ENCODE measurements at regions not wholly inside any gene's neighbourhood (a gene's known extent, or its start where the extent isn't known, plus 50 kb on each side); places are given as distances from the start of the nearest gene placed in this dataset.

DNA sequence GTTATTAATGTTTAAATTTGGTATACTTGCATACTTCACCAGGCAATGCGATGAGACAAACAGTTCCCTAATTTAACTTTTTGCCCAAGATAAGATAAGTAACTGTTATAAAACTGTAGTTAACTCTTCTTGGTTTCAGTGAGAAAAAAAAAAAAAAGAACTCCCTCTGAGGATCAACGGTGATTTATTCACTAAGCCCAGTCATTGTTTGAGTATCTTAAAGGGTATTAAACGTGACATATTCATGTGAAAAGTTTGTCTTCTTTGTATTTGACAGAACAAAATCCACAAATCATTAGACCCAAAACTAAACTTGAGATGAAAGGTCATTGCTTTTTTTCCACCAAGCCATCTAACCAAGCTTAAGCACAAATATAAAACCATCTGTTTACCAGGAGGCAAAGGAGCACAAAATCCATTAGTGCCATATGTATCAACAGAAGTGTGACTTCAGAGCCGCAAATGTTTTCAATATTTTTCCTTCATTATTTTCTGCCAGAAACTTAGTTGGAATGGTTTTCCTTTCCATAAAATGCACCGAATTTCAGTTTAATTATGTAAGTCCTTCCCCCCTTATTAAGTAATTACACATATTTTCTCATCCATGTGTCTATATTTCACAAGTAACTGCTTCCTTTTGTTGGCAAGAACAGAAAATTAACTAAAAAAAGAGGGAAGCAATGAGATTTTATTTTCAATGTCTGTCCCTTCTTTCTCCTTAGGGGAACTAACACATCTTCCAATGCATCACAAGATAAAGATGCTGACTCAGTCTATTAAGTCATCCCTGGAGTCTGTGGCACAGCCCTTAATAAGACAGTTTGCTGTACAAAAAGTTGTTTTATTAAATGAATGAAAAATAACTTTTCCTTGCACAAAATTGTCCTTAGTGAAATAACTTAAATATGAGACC, 92.2 kb upstream of the RAP2B start:
- TF ChIP-seq, protein P1, sequence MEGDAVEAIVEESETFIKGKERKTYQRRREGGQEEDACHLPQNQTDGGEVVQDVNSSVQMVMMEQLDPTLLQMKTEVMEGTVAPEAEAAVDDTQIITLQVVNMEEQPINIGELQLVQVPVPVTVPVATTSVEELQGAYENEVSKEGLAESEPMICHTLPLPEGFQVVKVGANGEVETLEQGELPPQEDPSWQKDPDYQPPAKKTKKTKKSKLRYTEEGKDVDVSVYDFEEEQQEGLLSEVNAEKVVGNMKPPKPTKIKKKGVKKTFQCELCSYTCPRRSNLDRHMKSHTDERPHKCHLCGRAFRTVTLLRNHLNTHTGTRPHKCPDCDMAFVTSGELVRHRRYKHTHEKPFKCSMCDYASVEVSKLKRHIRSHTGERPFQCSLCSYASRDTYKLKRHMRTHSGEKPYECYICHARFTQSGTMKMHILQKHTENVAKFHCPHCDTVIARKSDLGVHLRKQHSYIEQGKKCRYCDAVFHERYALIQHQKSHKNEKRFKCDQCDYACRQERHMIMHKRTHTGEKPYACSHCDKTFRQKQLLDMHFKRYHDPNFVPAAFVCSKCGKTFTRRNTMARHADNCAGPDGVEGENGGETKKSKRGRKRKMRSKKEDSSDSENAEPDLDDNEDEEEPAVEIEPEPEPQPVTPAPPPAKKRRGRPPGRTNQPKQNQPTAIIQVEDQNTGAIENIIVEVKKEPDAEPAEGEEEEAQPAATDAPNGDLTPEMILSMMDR (IDR thresholded peaks at IDR 0.05) = no peak
- intact Hi-C loops (cut with DNase I) = no loop called here
- Histone ChIP-seq H3K4me3 (no peak overlapping the region), H3K27ac (no peak overlapping the region), H3K4me1 (no peaks in the 10 kb centered on the region), H3K9me3 (no peaks in the 10 kb centered on the region), H3K27me3 (ENCODE audit: insufficient read depth in 3 of 3, low read length in 2 of 3) (no peaks in the 10 kb centered on the region), H3K36me3 (ENCODE audit: insufficient read depth in 1 of 2, low read depth in 1 of 2) (no peaks in the 10 kb centered on the region)
- ATAC-seq (no peak), DNase-seq (no peak)
- WGBS, 3 donors = 41 to 47% (median 46%) methylated on average over 5 of the region's 5 CpGs

DNA sequence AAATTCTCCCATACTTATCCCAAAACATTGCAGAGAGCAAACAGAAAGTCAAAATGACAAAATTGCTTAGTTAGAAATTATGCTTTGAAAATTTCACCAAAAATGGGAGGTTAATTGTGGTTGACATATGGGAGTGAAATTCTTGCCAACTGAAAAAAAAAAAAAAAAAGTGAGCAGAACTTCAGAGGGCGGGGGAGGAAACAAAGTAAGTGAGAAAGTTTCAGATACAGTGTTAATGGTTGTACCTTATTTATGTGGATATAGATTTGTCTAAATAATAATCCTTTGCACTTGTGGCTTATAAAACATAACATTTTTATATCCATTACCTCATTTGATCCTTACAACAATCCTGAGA, 91.5 kb upstream of the RAP2B start:
- no peaks in the 10 kb centered on the region for H3K27me3 ChIP-seq (ENCODE audit: insufficient read depth in 3 of 3, low read length in 2 of 3)
- no peak for DNase-seq
- no peaks in the 10 kb centered on the region for H3K36me3 ChIP-seq (ENCODE audit: insufficient read depth in 1 of 2, low read depth in 1 of 2)
- H3K27ac ChIP-seq = no peak overlapping the region
- ATAC-seq = no peak
- TF ChIP-seq, protein P1 (IDR thresholded peaks at IDR 0.05) = no peak
- no peaks in the 10 kb centered on the region for H3K4me1 ChIP-seq
- intact Hi-C loops (cut with DNase I) = no loop called here
- no peak overlapping the region for H3K4me3 ChIP-seq
- WGBS, 3 donors = 54 to 73% (median 65%) methylated on average over 1 of the region's 1 CpG
- no peaks in the 10 kb centered on the region for H3K9me3 ChIP-seq

- Histone ChIP-seq H3K36me3 (ENCODE audit: insufficient read depth in 1 of 2, low read depth in 1 of 2) (no peaks in the 10 kb centered on the region), H3K27ac (no peak overlapping the region), H3K4me1 (no peaks in the 10 kb centered on the region), H3K4me3 (no peak overlapping the region), H3K27me3 (ENCODE audit: insufficient read depth in 3 of 3, low read length in 2 of 3) (no peaks in the 10 kb centered on the region), H3K9me3 (no peaks in the 10 kb centered on the region)
- no peak for ATAC-seq
- 79 to 83% (median 83%) methylated on average over 2 of the region's 2 CpGs for WGBS, 3 donors
- intact Hi-C loops (cut with DNase I) = no loop called here
- no peak for DNase-seq
- TF ChIP-seq, protein P1 (IDR thresholded peaks at IDR 0.05) = no peak
Observed at GRCh38 chr3:153072382-153072781, 89.6 kb upstream of the RAP2B start.

GRCh38 chr3:153072856-153073255, 89.2 kb upstream of the RAP2B start:
- TF ChIP-seq, protein P1 (IDR thresholded peaks at IDR 0.05) = no peak
- DNase-seq = no peak
- ATAC-seq = no peak
- intact Hi-C loops (cut with DNase I) = no loop called here
- Histone ChIP-seq H3K27ac (no peak overlapping the region), H3K36me3 (ENCODE audit: insufficient read depth in 1 of 2, low read depth in 1 of 2) (no peaks in the 10 kb centered on the region), H3K27me3 (ENCODE audit: insufficient read depth in 3 of 3, low read length in 2 of 3) (no peaks in the 10 kb centered on the region), H3K4me1 (no peaks in the 10 kb centered on the region), H3K9me3 (no peaks in the 10 kb centered on the region), H3K4me3 (no peak overlapping the region)
- WGBS, 3 donors = 78 to 91% (median 87%) methylated on average over 5 of the region's 5 CpGs

DNA sequence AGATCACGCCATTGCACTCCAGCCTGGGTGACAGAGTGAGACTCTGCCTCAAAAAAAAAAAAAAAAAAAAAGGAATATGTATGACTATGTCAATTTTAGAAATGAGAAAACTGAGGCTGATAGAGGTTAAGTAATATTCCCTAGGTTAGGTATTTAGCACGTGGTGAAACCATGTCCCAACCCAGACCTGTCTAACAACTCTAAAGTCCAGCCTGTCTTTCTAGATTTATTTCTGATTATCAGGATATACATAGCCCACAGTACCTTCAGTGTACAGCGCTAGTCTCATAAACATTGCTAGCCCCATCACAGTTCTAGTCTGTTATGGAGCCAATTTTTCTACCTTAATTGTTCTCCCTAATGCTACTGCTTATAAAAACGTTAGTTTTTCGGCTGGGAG, 88.4 kb upstream of the RAP2B start:
- H3K4me3 ChIP-seq = no peak overlapping the region
- no peak overlapping the region for H3K27ac ChIP-seq
- H3K36me3 ChIP-seq (ENCODE audit: insufficient read depth in 1 of 2, low read depth in 1 of 2) = no peaks in the 10 kb centered on the region
- ATAC-seq (no peak), DNase-seq (no peak)
- TF ChIP-seq, protein P1 (IDR thresholded peaks at IDR 0.05) = no peak
- H3K4me1 ChIP-seq = no peaks in the 10 kb centered on the region
- H3K27me3 ChIP-seq (ENCODE audit: insufficient read depth in 3 of 3, low read length in 2 of 3) = no peaks in the 10 kb centered on the region
- H3K9me3 ChIP-seq = no peaks in the 10 kb centered on the region
- intact Hi-C loops (cut with DNase I) = no loop called here
- WGBS, 3 donors = 80 to 86% (median 84%) methylated on average over 5 of the region's 5 CpGs

Measured in psoas muscle (tissue), 7 donors.